ENCODE measurements at regions not wholly inside any gene's neighbourhood (a gene's known extent, or its start where the extent isn't known, plus 50 kb on each side); places are given as distances from the start of the nearest gene placed in this dataset.

GRCh38 chr2:117514371-117514770, 300.1 kb upstream of the DDX18 start:
- no peak for TF ChIP-seq POLR2AphosphoS5 (IDR thresholded peaks at IDR 0.05; ENCODE audit: low read depth, low read length)
- no peak for TF ChIP-seq SIN3A (IDR thresholded peaks at IDR 0.05; ENCODE audit: borderline replicate concordance, insufficient read depth, low read length)

All from PFSK-1 (cell line).